Hematopoietic multipotent progenitor cell treated with erythropoietin and hydrocortisone succinate and interleukin-3 and kit ligand, for 17 days (in vitro differentiated cells): ENCODE measurements at regions not wholly inside any gene's neighbourhood (a gene's known extent, or its start where the extent isn't known, plus 50 kb on each side); places are given as distances from the start of the nearest gene placed in this dataset.

ENCODE experiments used
- DNase-seq: peaks from one replicate; pipeline ENCODE4 v3.0.0-alpha.2; 2015; ENCODE audit warnings: low spot score

- no peak for DNase-seq
Observed at GRCh38 chr1:239593527-239593926, 207.2 kb downstream of the CHRM3 start.

- no peak for DNase-seq
Observed at GRCh38 chr1:239600588-239600987, 214.2 kb downstream of the CHRM3 start.

- no peak for DNase-seq
Observed at GRCh38 chr1:239601108-239601507, 214.7 kb downstream of the CHRM3 start.

GRCh38 chr1:239603530-239603929 is 217.2 kb downstream of the CHRM3 start:
- DNase-seq, result no peak

GRCh38 chr1:239606850-239607400 is 220.6 kb downstream of the CHRM3 start:
- DNase-seq, result no peak

- DNase-seq, result no peak
Observed at GRCh38 chr1:239608469-239608868, 222.1 kb downstream of the CHRM3 start.

GRCh38 chr1:239612379-239612778 is 226.0 kb downstream of the CHRM3 start:
- no peak for DNase-seq

- DNase-seq, result no peak
Observed at GRCh38 chr1:239616673-239617072, 230.3 kb downstream of the CHRM3 start.

- no peak for DNase-seq
Observed at GRCh38 chr1:239617259-239617658, 230.9 kb downstream of the CHRM3 start.

- DNase-seq, result no peak
Observed at GRCh38 chr1:239617731-239618130, 231.4 kb downstream of the CHRM3 start.

- DNase-seq, result no peak
Observed at GRCh38 chr1:239619190-239619589, 232.8 kb downstream of the CHRM3 start.

GRCh38 chr1:239630767-239631166 is 244.4 kb downstream of the CHRM3 start:
- no peak for DNase-seq

- no peak for DNase-seq
Observed at GRCh38 chr1:239633432-239633831, 247.1 kb downstream of the CHRM3 start.

GRCh38 chr1:239635276-239635675 is 248.9 kb downstream of the CHRM3 start:
- DNase-seq, result no peak

- DNase-seq, result no peak
Observed at GRCh38 chr1:239636347-239636746, 250.0 kb downstream of the CHRM3 start.

- DNase-seq, result no peak
Observed at GRCh38 chr1:239644604-239645003, 258.2 kb downstream of the CHRM3 start.

- DNase-seq, result no peak
Observed at GRCh38 chr1:239647045-239647444, 260.7 kb downstream of the CHRM3 start.

- DNase-seq, result no peak
Observed at GRCh38 chr1:239647964-239648632, 261.7 kb downstream of the CHRM3 start.

GRCh38 chr1:239655023-239655422 is 268.7 kb downstream of the CHRM3 start:
- DNase-seq, result no peak

GRCh38 chr1:239657291-239657690 is 270.9 kb downstream of the CHRM3 start:
- no peak for DNase-seq

- no peak for DNase-seq
Observed at GRCh38 chr1:239662950-239663349, 276.6 kb downstream of the CHRM3 start.

GRCh38 chr1:239672256-239672655 is 285.9 kb downstream of the CHRM3 start:
- DNase-seq, result no peak

- DNase-seq, result no peak
Observed at GRCh38 chr1:239675735-239676134, 289.4 kb downstream of the CHRM3 start.
